ENCODE measurements at regions not wholly inside any gene's neighbourhood (a gene's known extent, or its start where the extent isn't known, plus 50 kb on each side); places are given as distances from the start of the nearest gene placed in this dataset.
"Not testable (repeated sequence)": the region's sequence is repeated elsewhere in the genome, so short reads cannot be mapped to it uniquely, and the experiment has no call there.

GRCh38 chr11:106311531-106312230 lies 234.2 kb downstream of the AASDHPPT start:
- DNase-seq (no peak), ATAC-seq (replicated peaks) (no peak)
- Mint-ChIP-seq H3K36me3 (no peaks in the 10 kb centered on the region), H3K27ac (no peak overlapping the region), H3K4me1 (no peaks in the 10 kb centered on the region), H3K27me3 (no peaks in the 10 kb centered on the region), H3K4me3 (no peak overlapping the region), H3K9me3 (peaks cover 0 to 2% of the 10 kb centered on the region in 2 donors)

GRCh38 chr11:106317208-106317773 lies 239.8 kb downstream of the AASDHPPT start:
- not testable (repeated sequence) for ATAC-seq (replicated peaks); H3K4me1 Mint-ChIP-seq; H3K27ac Mint-ChIP-seq; H3K36me3 Mint-ChIP-seq; H3K4me3 Mint-ChIP-seq; H3K27me3 Mint-ChIP-seq; H3K9me3 Mint-ChIP-seq; DNase-seq

GRCh38 chr11:106321601-106322000 lies 244.1 kb downstream of the AASDHPPT start:
- ATAC-seq (replicated peaks) (no peak), DNase-seq (no peak)
- peaks cover 3 to 5% of the 10 kb centered on the region in 2 donors for H3K9me3 Mint-ChIP-seq
- no peaks in the 10 kb centered on the region for H3K36me3 Mint-ChIP-seq
- H3K4me1 Mint-ChIP-seq, result no peaks in the 10 kb centered on the region
- H3K27ac Mint-ChIP-seq, result no peak overlapping the region
- H3K4me3 Mint-ChIP-seq, result no peak overlapping the region
- no peaks in the 10 kb centered on the region for H3K27me3 Mint-ChIP-seq

- H3K4me3 Mint-ChIP-seq, result no peak overlapping the region
- H3K27me3 Mint-ChIP-seq, result no peaks in the 10 kb centered on the region
- no peaks in the 10 kb centered on the region for H3K4me1 Mint-ChIP-seq
- ATAC-seq (replicated peaks) (no peak), DNase-seq (no peak)
- no peak overlapping the region for H3K27ac Mint-ChIP-seq
- H3K9me3 Mint-ChIP-seq, result peaks cover 3 to 5% of the 10 kb centered on the region in 2 donors
- no peaks in the 10 kb centered on the region for H3K36me3 Mint-ChIP-seq
These were observed 244.6 kb downstream of the AASDHPPT start for GRCh38 chr11:106322106-106322505.

- Mint-ChIP-seq H3K4me1 (no peaks in the 10 kb centered on the region), H3K4me3 (no peak overlapping the region), H3K27me3 (no peaks in the 10 kb centered on the region), H3K27ac (no peak overlapping the region), H3K36me3 (no peaks in the 10 kb centered on the region), H3K9me3 (peaks cover 3 to 5% of the 10 kb centered on the region in 2 donors)
- ATAC-seq (replicated peaks) (no peak), DNase-seq (no peak)
These were observed 248.6 kb downstream of the AASDHPPT start for GRCh38 chr11:106326087-106326486.

GRCh38 chr11:106327134-106327533 lies 249.7 kb downstream of the AASDHPPT start:
- H3K36me3 Mint-ChIP-seq, result no peaks in the 10 kb centered on the region
- DNase-seq (no peak), ATAC-seq (replicated peaks) (no peak)
- H3K27ac Mint-ChIP-seq, result no peak overlapping the region
- no peaks in the 10 kb centered on the region for H3K27me3 Mint-ChIP-seq
- H3K4me3 Mint-ChIP-seq, result no peak overlapping the region
- no peaks in the 10 kb centered on the region for H3K4me1 Mint-ChIP-seq
- H3K9me3 Mint-ChIP-seq, result peaks cover 0 to 2% of the 10 kb centered on the region in 2 donors

- DNase-seq (no peak), ATAC-seq (replicated peaks) (no peak)
- Mint-ChIP-seq H3K27me3 (no peaks in the 10 kb centered on the region), H3K4me3 (no peak overlapping the region), H3K4me1 (no peaks in the 10 kb centered on the region), H3K36me3 (no peaks in the 10 kb centered on the region), H3K9me3 (peaks cover 0 to 2% of the 10 kb centered on the region in 2 donors), H3K27ac (no peak overlapping the region)
These were observed 250.2 kb downstream of the AASDHPPT start for GRCh38 chr11:106327637-106328036.

GRCh38 chr11:106329273-106330018 lies 252.0 kb downstream of the AASDHPPT start:
- ATAC-seq (replicated peaks) (no peak), DNase-seq (no peak)
- H3K9me3 Mint-ChIP-seq, result peaks cover 0 to 4% of the 10 kb centered on the region in 2 donors
- H3K4me3 Mint-ChIP-seq, result no peak overlapping the region
- H3K36me3 Mint-ChIP-seq, result no peaks in the 10 kb centered on the region
- no peak overlapping the region for H3K27ac Mint-ChIP-seq
- no peaks in the 10 kb centered on the region for H3K27me3 Mint-ChIP-seq
- H3K4me1 Mint-ChIP-seq, result no peaks in the 10 kb centered on the region

GRCh38 chr11:106331176-106331575 lies 253.7 kb downstream of the AASDHPPT start:
- ATAC-seq (replicated peaks) (no peak), DNase-seq (no peak)
- Mint-ChIP-seq H3K36me3 (no peaks in the 10 kb centered on the region), H3K9me3 (peaks cover 0 to 4% of the 10 kb centered on the region in 2 donors), H3K27me3 (no peaks in the 10 kb centered on the region), H3K27ac (no peak overlapping the region), H3K4me1 (no peaks in the 10 kb centered on the region), H3K4me3 (no peak overlapping the region)

- ATAC-seq (replicated peaks) (no peak), DNase-seq (no peak)
- Mint-ChIP-seq H3K27me3 (no peaks in the 10 kb centered on the region), H3K36me3 (no peaks in the 10 kb centered on the region), H3K4me1 (no peaks in the 10 kb centered on the region), H3K27ac (no peak overlapping the region), H3K4me3 (no peak overlapping the region), H3K9me3 (peaks cover 0 to 4% of the 10 kb centered on the region in 2 donors)
These were observed 256.2 kb downstream of the AASDHPPT start for GRCh38 chr11:106333678-106334077.

- no peaks in the 10 kb centered on the region for H3K4me1 Mint-ChIP-seq
- no peaks in the 10 kb centered on the region for H3K27me3 Mint-ChIP-seq
- H3K36me3 Mint-ChIP-seq, result no peaks in the 10 kb centered on the region
- no peak overlapping the region for H3K4me3 Mint-ChIP-seq
- DNase-seq (no peak), ATAC-seq (replicated peaks) (no peak)
- H3K9me3 Mint-ChIP-seq, result peaks cover 0 to 3% of the 10 kb centered on the region in 2 donors
- H3K27ac Mint-ChIP-seq, result no peak overlapping the region
These were observed 266.9 kb downstream of the AASDHPPT start for GRCh38 chr11:106344394-106344793.

- H3K9me3 Mint-ChIP-seq, result peaks cover 0 to 4% of the 10 kb centered on the region in 2 donors
- no peak overlapping the region for H3K4me3 Mint-ChIP-seq
- DNase-seq, result no peak
These were observed 267.5 kb downstream of the AASDHPPT start for GRCh38 chr11:106344966-106345365.

GRCh38 chr11:106353031-106353430 lies 275.6 kb downstream of the AASDHPPT start:
- no peak for DNase-seq
- peaks cover 4% of the 10 kb centered on the region in 2 donors for H3K9me3 Mint-ChIP-seq
- no peaks in the 10 kb centered on the region for H3K27me3 Mint-ChIP-seq
- no peak for ATAC-seq (replicated peaks)
- no peak overlapping the region for H3K4me3 Mint-ChIP-seq
- H3K36me3 Mint-ChIP-seq, result no peaks in the 10 kb centered on the region
- no peak overlapping the region for H3K27ac Mint-ChIP-seq
- no peaks in the 10 kb centered on the region for H3K4me1 Mint-ChIP-seq

More at GRCh38 chr11:106344966-106345365, 267.5 kb downstream of the AASDHPPT start:
- no peak for ATAC-seq (replicated peaks)
- H3K36me3 Mint-ChIP-seq, result no peaks in the 10 kb centered on the region
- no peaks in the 10 kb centered on the region for H3K4me1 Mint-ChIP-seq
- no peak overlapping the region for H3K27ac Mint-ChIP-seq
- no peaks in the 10 kb centered on the region for H3K27me3 Mint-ChIP-seq

GRCh38 chr11:106369224-106369623 lies 291.8 kb downstream of the AASDHPPT start:
- no peak for ATAC-seq (replicated peaks)
- no peak overlapping the region for H3K27ac Mint-ChIP-seq
- H3K9me3 Mint-ChIP-seq, result no peaks in the 10 kb centered on the region
- no peaks in the 10 kb centered on the region for H3K27me3 Mint-ChIP-seq
- no peaks in the 10 kb centered on the region for H3K4me1 Mint-ChIP-seq
- no peak overlapping the region for H3K4me3 Mint-ChIP-seq
- H3K36me3 Mint-ChIP-seq, result no peaks in the 10 kb centered on the region
- no peak for DNase-seq

Data from stimulated activated naive B cell treated with anti-CD40 and anti-IgM and Interleukin-4, amounts not matched to agents 10 μg/mL and 1 μg/mL and 100 μg/mL, for 72 hours (primary cell).